Stimulated activated CD8-positive, alpha-beta memory T cell treated with anti-CD3 and anti-CD28 coated beads, Interleukin-7, amount 100 ng/mL, for 1 hour (primary cell): ENCODE measurements at regions not wholly inside any gene's neighbourhood (a gene's known extent, or its start where the extent isn't known, plus 50 kb on each side); places are given as distances from the start of the nearest gene placed in this dataset.

ENCODE experiments used
- DNase-seq, 2 donors: peaks; one replicate each; pipeline ENCODE4 v3.0.0-alpha.2; 2020; ENCODE audit warnings: low read depth in 2 of 2

GRCh38 chr18:37702841-37703240 lies 137.2 kb upstream of the CELF4 start:
- no peak for DNase-seq

DNA sequence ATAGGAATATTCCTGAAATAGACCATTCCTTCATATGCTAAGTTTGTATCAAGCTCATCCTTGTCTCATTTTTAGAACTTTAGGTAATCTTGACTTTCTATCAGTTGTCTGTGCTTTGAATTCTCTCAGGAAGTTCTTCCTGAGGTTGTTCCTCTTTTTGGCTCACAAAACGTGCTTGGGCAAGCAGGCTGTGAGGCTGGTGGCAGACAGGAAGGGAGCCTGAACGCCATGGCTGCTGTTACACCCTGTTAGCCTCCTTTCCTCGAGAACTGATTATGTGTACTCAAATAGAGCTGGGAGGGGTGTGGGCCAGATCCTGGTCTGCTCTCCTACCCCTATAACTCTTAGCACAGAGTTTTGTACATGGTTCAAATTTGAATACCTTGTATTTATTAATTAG lies 136.4 kb upstream of the CELF4 start:
- no peak for DNase-seq

- no peak for DNase-seq
These were observed 133.0 kb upstream of the CELF4 start for GRCh38 chr18:37698508-37699040.

DNA sequence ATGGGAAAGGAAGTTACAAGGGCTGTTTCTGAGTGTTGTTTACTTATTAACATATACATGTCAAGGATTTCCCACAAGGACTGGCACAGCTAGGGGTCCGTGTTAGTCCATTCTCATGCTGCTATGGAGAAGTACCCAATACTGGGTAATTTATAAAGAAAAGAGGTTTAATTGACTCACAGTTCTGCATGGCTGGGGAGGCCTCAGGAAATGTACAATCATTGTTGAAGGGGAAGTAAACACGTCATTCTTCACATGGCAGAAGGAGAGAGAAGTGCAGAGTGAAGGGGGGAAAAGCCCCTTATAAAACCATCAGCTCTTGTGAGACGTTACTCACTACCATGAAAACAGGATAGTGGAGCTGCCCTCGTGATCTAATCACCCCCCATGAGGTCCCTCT lies 128.9 kb upstream of the CELF4 start:
- no peak for DNase-seq

DNA sequence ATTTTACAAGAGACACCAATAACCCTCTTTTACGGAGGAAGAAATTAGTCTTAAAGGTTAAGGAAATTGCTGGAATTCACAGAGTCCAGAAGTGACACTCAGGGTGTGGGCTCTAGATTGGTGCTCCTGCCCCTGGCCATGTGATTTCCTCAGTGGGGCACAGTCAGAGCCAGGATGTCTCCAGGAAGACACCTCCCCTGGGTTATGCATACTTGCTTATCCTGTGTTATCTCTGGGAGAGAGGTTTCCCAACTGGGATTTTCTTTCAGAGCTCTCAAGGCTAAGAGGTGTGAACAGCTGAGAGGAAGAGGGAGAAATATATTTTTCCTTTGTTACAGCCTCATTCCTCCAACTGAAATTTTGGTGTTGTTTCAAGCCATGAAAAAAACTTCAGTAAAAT lies 125.6 kb upstream of the CELF4 start:
- DNase-seq: no peak

- no peak for DNase-seq
These were observed 124.2 kb upstream of the CELF4 start for GRCh38 chr18:37689841-37690240.

DNA sequence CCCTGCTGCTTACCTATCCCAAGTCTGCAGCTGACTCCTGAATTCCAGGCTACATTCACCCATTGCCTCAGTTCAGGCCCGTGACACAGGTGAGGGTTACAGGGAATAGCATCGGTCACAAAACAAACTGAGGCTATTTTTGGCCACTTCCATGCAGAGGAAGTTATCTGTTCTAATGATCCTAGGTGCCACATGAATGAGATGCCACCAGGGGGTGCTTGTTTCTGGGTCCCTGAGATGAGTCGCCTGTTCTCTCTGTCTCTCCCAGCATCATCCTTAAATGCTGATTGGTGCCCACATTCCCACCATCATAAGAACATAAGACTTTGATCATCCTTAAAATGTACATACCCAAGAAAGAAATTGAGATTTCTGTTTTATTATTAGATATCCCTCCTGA lies 119.0 kb upstream of the CELF4 start:
- no peak for DNase-seq

DNA sequence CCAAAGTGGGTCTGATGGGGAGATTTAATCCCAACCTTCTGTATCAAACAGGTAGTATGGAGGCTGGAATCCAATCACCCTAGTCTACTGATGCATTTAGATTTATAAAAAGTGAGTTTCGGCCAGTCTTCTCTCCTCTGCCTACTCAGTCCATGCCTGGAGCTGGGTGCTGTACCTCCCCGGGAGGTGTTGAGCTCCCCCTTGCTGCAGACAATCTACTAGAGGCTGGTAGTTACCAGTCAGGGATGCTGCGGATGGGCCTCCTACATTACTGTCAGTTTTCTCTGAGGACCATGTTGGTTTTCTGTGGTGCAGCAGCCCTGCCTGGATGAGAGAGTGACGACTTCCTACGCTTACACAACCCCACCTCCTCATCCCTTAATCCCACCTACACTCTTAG lies 118.6 kb upstream of the CELF4 start:
- no peak for DNase-seq

GRCh38 chr18:37680911-37681310 lies 115.3 kb upstream of the CELF4 start:
- DNase-seq: no peak

GRCh38 chr18:37676276-37676675 lies 110.7 kb upstream of the CELF4 start:
- DNase-seq: no peak

DNA sequence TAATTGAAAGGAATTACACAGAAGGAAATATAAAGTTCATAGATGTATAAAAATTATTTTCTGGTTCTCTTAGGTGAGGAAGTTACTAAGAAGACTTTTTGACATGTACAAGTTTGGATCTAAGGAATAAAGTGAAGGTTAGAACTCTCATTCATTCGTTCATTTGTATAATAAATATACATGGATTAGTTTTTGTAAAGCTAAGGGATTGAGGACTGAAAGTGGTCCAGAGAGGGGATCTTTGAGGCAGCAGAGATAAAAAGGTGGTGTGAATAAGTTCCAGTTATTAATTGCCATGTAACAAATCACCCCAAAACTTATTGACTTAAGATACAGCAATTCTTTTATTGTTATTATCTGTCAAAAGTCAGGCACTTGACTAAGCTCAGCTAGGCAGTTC lies 110.1 kb upstream of the CELF4 start:
- DNase-seq: no peak

DNA sequence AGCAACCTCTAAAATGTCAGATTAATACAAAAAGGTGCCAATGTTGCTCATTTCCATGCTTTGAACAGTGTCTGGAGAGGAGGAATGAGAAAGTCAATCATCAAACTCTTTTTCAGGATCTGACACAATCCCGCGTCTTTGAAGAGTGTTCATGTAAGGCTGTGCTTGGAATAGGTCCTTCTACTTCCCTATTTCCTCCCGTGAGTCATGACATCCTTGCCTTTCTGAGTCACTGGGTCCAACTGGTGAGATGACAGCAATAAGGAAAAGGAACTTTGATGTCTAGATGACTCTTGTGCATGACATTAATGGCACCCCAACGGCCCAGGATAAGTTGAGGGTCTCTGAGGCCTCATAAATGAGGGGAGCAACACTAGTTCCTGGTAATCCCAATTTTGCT lies 109.0 kb upstream of the CELF4 start:
- DNase-seq: no peak

DNA sequence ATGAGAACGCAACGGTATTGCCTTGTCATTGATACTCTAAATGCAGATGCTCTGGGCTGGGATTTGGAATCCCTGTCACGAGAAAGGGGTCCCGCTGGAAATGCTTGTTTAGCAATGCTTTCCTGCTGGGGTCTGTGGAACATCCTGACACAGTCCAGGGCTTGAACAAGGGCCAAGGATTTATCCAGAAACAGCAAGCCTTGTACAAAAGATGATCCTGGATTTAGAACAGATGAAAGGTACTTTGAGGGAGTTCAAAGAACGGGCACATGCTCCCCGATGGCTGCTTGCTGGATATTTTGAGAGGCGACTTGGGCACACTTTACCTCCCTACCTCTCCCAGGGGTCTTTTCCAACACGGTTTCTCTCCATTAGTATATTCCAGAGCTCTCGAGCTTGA lies 108.1 kb upstream of the CELF4 start:
- DNase-seq: no peak

- no peak for DNase-seq
These were observed 107.5 kb upstream of the CELF4 start for GRCh38 chr18:37672932-37673595.

DNA sequence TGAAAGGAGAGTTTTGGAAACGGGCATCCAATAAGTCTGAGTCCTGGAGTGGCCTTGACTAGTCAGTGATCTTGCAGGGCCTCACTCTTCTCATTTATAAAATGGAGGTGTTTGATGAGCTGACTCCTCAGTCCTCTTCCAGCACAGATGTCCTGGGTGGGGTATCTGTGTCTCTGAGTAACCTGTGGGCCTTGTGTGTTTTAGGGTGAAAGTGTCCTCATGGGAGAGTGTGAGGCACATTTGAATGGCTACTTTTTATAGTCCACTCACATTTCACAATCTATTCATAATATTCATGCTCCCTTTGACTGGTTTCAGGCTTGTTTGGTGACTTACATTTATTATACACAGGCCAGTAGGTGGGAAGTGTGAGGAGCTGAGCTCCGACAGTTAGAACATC lies 106.4 kb upstream of the CELF4 start:
- DNase-seq: no peak

DNA sequence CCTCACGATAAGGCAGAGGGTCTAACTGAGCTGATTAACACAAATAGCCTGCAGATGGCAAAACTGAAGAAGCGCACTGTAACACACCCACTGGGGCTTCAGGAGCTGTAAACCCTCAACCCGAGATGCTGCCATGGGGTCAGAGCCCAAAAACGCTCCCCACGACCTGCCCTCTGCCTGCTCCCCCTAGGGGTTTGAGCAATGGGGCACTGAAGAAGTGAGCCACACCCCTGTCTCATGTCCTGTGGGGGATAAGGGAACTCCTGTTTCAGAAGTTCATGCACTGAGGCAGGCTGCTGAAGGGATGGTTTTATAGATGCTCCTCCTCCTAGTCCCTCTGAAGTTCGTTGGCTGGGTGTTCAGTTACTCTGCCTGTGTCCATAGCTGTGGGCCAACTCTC lies 105.9 kb upstream of the CELF4 start:
- no peak for DNase-seq

DNA sequence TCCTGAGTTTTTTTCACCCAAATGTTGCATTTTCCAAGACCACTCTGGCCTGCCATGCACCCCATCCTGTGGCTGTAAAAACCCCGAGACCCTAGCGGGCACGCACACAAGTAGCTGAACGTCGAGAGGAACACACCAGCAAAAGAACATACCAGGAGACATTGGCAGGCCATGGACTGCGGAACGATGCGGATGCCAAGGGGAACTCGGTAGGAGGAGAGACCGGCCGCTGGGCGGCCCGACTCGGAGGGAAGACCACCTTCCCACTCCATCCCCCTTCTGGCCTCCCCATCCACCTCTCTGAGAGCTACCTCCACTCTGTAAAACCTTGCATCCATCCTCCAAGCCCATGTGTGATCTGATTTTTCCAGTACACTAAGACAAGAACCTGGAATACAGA lies 105.5 kb upstream of the CELF4 start:
- DNase-seq: no peak

GRCh38 chr18:37669991-37670534 lies 104.5 kb upstream of the CELF4 start:
- DNase-seq: no peak

DNA sequence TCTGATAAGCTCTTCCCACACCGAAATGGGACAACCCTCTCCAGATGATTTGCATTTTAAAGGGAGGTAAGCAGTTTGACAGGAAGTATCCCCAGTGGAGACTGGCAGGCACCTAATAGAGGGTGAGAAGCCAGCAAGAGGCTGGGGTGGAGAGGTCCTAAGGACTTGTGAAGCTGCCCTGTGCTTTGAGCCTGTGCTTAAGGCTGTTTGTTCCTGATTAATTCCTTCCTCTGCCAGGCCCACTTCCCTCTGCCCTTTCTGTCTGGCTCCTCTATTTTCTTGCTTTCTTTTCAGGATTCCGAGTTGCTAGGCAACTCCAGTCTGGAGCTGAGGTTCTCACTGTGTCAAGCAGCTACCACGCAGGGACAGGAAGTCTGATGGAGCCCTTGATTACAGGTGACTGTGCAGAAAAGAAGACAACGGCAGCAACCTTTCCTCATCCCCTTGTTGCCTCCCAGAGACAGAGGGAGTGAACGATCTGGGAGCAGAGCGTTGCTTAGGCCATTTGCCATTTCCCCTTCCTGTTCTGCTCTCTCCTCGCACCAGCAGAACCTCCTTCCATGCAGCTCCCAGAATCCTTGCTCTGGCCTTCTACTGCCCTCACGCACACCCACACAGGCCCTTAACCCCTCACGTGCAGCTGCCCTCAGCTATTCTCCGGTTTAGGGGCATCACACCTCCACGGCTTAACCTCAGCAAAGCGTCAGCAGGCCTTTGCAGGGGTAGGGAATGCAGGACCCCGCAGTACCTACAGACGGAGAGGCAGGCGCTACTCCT lies 103.6 kb upstream of the CELF4 start:
- DNase-seq: no peak

- no peak for DNase-seq
These were observed 102.2 kb upstream of the CELF4 start for GRCh38 chr18:37667836-37668235.

GRCh38 chr18:37666991-37667390 lies 101.4 kb upstream of the CELF4 start:
- DNase-seq: no peak

DNA sequence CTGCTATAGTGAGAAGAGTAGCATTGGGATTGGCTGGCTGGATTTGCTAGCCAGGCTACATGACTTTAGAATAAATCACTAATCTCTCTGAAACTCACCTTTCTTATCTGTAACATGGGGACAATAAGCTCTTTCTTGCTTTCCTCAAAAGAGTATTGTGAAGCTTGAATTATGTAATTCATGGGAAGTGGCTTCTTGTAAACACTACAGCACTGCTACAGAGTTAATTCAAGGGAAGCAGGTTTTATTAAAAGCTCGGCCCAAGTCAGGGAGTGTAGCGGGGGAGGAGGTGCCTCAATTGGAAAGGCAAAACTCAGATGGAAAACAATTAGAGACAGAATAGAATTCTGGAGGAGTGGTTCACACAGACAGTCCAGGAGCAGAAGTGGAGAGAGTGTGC lies 100.9 kb upstream of the CELF4 start:
- no peak for DNase-seq

DNA sequence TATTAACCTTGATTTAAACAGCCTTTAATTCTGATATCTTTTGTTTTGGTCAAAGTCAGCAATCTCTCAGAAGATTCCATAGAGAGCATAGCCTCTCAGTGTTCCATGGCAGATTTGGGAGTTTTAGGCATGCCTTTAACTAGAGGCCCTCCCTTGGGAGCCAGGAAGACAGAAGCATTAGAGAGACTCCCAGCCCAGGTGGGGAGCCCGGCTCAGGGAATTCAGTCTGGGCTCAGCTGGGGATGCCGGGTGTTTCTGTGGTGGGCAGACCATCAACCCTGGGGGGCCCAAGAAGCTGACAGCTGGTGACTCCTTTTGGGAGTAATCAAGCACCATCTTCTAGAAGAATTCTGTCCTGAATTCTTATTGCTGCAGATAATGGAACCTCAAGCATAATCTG lies 99.7 kb upstream of the CELF4 start:
- no peak for DNase-seq
